GM19372 (cell line): ENCODE measurements at regions not wholly inside any gene's neighbourhood (a gene's known extent, or its start where the extent isn't known, plus 50 kb on each side); places are given as distances from the start of the nearest gene placed in this dataset.
A peak's percentile ranks its signal among the peaks of the same experiment; 100 is the strongest.

Experiments used
- ATAC-seq: cut with Tn5 transposase; IDR thresholded peaks from one replicate; pipeline ENCODE4 v1.9.1; 2021; ENCODE audit warnings: mild to moderate bottlenecking, low read depth, moderate library complexity; ENCODE audit not compliant: unreplicated experiment

DNA sequence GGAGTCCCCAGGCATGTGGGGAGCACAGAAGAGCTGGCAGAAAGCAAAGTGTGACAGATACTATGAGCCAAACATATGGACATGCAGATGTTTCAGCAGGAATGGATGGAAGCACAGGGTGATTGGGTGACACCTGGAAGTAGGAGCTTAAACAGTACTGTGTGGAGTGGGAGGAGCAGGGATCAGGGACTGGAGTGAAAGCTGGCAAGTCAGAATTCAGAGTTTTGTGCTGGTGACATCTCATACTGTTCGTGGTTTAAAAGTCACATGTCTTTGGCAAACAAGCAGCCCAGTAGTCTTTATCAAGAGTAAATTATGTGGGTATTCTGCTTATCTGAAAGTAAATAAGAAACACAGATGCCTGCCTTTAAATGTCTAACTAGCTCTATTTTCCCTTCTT, 408.2 kb downstream of the COG6 start:
- no peak for ATAC-seq

DNA sequence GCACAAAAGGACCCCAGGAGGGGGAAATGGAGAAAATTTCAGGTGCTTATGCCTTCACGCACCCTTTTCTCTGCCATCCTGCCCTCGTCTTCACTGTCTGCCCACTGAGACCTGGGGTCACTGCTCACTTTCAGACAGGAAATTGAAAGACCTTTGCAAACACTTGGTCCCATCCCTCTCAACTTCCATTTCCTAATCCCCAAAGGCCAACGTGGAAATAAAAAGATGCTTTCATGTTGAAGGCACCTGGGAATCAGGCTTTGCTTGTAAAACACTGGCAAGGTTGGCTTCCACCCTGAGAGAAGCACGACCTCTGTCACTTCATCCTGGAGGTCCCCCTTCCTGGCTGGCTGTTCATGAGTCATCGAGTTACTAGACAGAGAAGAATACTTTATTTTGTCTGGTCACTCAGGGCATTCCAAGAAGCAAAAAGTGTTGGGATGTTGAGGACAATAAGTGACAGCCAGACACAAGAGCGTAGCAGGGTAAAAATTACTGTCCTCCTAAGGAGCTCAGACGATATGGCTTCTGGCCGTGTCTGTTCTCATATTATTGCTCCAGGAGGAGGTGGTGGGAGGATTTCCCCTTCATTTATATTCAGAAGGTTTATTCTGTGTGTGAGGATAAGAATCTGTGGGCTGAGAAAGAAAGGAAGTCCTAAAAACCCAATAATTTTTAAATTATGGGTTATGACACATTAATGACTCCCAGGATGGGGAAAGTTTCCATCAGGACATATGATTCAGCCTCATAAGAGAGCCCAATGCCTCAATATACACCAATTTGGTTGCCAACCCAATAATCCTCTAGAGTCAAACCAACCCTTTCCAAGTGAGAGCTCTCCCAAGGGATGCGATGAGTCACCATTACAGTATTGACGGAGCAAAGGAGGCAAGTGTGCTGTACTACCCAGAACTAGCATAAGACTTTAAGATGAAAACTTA, 409.0 kb downstream of the COG6 start:
- no peak for ATAC-seq

DNA sequence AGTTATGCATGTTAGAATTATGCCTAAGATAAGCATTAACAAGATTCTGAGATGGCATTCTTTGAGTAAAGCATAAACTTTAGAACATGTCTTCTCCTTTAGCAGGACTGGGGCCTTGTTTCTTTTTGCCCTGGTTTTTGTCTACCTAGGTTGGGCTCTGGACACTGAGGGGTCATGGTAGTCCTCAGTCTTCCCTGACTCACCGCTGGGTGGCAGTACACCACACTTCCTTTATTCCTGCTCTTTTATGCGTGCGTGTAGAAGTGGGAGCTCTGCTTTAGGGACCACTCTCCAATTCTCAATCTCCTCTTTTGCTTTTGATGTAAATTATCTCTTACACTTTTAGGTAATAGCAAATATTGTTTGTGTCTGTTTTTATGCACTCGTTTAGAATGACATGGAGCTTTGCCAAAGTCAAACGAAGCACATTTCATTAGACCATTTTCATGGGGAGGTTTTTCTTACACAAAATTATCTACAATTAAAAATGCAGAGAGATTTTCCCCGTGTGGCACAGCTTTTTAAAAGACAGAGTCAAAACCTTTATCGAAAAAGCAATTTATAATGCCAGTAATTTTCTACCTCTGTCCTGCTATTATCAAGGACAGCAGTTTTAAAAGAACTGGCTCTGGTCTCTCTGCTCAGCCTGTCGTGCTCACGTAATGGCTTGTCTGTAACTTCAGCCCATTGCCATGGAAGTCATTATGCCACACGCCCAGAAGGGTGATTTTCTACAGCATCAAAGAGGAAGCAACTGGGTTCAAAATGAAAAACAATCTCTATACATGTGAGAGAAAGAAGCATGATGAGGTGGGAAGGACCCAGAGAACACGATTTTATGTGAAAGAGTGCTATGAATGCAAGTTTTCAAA, 413.9 kb downstream of the COG6 start:
- ATAC-seq: peak; percentile 53

DNA sequence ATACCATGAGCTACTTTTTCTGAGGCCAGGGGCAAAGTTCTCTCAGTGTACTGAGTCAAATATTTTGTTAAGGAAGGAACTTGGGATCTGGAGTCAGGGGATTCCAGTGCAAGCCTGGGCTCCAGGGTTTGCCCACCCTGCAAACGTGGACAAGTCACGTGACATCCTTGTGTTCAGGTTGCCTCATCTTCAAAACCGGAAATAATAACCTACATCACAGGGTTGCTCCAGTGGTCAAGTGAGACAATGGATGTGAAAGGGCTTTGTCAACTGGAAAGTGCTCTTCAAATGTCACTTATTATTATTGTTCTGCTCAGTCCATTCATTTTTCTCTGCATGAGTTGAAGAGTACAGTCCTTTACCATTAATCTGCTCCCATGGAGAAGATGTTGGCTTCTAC, 414.9 kb downstream of the COG6 start:
- no peak for ATAC-seq

DNA sequence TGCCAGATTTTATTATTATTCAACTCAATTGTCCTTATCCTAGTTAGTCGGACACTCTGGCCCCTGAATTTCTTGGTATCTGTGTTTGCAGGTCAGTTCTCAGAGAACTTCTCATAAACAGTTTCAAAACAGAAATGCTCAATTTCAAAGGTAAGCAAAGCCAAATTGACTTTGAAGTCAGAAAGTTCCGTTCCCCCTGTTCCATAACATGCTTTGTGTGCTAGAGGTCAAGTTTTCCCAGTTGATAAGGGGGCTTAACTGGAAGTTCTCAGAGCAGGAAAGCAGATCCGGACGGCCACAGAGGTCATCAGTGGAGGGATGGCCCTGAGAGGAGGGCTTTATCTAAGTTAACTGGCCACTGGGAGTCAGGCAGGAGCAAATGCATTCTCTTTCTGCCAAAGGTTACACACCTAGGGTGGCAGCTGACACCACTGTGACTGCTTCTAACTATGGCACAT, 417.2 kb downstream of the COG6 start:
- no peak for ATAC-seq

DNA sequence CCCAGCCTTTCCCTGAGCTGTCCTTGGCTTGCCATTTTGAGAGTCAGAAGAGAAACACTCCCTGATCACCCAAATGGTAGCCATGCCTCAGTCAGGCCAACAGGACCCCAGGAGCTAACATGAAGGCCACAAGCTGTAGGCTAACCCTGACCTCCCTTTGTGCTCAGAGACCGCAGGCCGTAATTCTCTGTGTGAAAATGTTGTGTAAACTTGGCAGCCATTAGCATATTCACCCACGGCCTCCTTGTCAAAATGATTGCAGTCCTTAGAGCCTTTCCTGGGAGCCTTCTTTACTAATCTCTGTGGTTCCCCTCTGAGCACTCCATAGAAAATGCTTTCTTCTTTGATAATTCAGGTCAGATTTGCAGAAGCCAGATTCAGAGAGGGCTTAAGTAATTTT, 418.9 kb downstream of the COG6 start:
- no peak for ATAC-seq

DNA sequence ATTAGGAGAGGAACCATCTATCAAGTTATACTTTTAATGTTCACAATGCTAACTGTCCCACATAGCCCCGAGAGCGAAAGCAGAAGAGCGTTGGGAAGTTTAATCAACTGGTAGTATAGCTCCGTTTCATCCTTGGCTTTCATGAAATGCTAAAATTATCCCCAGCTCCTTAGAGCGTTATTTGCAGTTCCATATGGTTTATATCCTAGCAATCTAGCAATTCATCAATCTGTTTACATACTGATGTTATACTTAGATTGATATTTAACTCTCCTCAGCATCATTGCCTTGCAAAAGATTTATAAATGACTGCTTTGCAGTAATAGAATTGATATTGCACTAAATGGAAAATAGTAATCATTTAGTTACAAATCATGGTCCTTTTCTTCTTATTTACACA, 419.8 kb downstream of the COG6 start:
- ATAC-seq: no peak

DNA sequence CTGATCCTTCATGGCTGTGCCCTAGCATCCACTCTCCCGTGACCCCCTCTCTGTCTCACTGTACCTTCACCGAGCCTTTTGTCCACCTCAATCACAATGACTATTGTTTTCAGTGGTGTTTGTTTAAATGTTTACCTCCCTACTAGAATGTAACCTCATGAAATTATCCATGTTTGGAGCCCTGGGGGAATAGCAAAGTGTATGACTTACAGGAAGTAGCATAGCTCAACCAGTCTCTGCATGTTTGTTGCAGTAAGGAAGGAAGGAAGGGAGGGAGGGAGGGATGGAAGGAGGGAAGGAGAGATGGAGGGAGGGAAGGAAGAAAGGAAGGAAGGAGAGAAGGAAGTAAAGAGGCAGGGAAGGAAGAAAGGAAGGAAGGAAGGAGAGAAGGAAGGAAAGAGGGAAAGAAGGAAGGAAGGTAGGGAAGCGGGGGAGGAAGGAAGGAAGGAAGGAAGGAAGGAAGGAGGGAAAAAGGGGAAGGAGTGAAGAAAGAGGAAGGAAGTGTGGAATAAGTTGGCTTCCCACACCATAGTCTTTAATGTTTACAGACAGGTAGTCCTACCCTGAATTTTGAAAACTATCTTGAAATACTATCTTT, 421.4 kb downstream of the COG6 start:
- ATAC-seq: no peak

DNA sequence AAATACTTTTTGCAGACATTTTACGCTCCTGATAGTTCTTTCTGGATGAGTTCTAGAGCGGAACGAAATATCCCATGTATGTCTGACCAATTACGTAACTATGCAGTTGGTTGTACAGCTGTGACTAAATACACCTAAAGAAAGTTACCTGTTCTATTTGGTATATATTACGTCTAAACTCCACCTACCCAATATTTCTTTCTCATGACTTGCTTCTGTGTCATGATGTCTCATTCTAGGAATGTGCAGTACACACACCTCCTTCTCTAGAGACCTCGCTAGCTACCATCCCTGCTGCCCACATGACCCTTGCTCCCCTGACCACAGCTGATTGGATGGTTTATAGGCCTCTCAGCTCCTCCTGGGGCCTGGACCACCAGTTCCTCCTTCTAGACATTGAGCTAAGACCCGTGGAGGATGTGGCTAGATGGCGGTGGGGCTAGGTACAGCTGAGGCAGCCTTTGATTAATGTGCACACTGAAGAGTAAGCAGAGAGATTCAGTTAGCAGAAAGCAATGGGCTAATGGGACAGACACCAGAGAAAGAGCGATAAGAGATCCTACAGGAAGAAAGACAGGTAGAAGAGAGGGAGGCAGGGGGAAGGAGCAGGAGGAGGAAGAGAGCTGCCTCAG, 422.1 kb downstream of the COG6 start:
- no peak for ATAC-seq

DNA sequence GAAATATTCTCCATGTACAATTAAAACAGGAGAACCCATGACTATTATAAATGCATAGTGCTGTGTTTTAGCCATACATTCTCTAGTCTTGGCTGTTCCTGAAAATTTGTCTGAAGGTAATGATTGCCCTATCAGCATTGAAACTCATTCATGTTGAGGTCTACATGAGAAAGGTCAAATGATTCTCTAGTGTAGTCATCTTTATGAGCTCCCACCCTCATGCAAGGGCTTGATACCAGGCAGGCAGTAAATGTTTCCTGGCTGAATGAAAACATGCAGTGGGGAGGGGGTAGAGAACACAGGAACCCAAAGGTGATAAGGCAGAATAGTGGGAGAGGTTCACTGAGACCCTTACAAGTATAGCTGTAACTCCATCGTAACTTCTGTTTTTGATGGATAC, 424.3 kb downstream of the COG6 start:
- no peak for ATAC-seq

DNA sequence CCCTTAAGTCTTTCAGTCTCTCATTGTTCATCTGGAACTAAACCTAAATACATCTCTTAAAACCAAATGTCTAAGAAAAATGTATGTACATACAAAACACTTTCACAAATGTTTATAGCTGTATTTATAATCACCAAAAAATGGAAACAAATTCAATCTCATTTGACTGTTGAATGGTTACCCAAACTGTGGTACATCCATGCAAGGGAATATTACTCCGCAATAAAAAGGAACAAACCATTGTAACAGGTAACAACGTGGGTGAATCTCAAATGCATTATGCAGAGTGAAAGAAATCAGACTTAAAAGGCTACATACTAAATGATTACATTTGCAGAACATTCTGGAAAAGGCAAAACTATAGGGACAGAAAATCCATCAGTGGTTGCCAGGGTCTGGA, 425.2 kb downstream of the COG6 start:
- no peak for ATAC-seq

DNA sequence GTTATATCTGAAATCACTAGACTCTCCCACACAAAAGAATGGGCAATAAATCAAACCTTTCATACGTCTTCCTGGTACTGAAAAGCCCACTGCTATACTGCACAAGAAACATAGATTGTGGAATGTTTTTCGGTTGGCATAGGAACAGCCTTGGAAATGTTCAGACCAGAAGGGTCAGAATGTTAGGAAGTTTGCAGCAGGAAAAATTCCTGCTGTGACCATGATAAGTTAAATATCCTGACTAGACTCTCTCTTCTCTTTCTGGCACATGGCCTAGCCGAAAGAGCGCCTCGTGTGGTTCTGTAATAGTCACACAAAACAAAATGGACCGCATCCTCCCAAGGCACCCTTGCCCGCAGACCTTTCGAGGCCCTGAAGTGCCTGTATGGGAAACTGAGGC, 427.2 kb downstream of the COG6 start:
- ATAC-seq: no peak

DNA sequence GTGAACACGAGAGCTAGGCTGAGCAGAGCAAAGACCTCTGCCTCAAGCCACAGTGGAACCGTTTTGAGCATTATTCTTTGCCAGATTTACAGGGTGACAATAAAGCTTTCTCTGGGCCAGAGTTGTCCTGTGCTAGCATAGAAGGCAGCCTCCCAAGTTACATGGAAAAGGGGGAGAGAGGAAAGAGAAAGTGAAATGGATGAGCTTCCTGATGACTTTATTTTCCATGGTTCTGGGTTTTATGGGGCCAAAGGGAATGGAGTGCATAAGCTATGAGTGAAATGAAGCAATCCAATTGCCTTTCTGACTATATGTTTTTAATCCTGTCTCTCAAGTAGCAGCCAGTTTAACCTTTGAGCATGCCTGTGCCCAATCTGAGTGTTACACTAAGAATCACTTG, 428.4 kb downstream of the COG6 start:
- no peak for ATAC-seq

DNA sequence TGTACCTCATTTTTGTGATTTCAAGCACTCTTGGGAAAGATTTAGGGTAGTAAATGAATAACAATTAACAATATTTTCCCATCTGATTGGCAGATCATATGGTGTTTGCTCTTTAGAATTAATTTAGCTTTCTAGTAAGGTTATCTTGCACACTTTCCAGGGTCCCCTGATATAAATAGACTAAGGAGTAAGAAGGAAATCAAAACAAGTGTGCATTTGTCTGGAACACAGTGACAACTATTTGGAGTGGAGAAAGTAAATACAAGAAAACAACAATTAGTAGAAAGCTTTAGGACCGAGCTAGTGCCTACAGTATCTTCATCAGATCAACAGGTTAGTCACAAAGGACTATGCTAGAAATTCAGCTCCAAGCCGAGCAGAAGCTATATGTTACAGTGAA, 429.5 kb downstream of the COG6 start:
- no peak for ATAC-seq

DNA sequence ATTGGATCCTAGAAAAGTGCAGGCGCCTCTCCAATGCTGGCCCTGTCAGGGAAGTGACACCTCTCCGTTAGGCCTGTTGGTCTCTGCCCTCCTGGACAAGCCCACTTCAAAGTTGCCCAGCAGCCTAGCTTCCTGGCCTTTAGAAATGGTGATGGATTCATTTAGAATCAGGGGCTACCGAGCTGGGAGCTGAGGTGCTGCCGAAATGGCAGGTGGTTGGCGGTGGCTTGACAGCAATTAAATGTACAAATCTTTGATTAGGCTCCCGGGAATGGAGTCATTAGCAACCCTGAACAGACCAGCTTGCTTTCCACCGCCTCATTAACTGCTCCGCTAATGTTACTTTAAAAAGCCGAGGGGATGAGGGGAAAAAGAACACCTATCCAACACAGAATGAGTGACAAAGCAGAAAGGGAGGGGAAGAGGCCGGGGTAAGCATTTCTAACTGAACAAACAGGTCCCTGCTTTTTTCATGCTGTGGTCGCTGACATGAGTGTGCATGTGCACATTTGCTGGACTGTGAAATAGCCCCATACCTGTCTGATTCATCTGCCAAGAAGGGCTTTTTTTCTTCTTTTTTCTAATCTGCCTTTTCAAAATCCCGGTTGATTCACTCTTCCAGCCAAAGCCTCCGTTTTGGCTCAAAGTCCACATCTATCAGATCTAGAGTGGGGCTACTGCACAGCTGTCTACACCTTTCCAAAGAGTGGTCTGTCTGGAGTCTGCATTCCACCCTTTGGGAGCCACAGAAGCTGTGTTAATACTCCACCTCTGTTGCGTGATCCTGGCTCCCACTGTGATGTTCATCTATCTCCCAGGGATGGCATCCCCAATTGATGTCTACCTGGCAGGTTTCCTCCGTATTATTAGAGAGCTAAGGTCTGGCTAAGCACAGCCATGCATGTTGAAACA, 431.9 kb downstream of the COG6 start:
- ATAC-seq: no peak

DNA sequence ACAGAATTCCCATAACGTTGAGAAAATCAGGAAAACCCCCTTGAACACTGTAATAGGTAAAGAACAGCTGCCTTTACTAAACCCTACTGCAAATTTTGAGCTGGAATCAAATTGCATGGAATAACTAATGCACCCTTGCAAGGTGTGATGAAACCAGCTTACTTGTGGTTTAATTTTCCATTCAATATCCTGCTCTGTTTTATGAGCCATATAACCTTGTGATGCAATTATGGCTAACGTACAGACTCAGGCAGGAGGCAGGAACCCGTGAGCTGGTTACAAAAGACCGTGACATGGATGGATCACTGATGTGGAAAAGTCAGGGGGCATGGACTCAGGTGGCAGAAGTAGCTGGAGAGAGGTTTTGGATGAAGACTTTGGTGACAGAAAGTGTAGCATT, 438.6 kb downstream of the COG6 start:
- no peak for ATAC-seq

DNA sequence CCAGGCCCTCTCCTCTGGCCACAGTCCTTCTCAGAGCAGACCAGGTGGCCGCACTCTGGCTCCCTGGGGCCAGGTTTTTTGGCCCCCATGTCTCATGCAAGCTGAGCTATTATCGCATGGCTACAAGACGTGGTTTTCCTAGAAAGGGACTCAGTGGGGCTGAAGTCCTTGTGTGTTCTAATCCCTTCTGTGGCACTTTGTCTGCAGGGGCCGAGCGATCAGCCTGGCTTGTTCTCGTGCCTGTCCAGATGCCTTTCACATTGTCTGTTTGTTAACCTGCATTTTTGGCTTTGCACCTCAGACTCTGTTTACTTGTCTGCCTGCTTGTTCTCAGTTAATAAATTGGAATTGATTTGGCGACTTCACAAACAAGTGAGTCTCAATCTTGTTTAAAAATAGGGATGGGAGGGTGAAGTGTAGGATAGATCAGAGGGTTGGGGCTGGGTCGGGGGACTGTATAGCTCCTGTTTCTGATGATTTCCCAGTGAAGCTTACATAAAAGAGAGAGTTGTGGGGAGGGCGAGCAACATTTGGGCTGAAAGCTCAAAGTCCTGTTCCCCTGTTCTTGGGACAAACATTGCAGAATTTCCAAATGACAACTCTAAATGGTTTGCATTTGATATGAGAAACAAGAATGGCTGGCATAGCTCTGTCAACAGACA, 440.4 kb downstream of the COG6 start:
- ATAC-seq: no peak

DNA sequence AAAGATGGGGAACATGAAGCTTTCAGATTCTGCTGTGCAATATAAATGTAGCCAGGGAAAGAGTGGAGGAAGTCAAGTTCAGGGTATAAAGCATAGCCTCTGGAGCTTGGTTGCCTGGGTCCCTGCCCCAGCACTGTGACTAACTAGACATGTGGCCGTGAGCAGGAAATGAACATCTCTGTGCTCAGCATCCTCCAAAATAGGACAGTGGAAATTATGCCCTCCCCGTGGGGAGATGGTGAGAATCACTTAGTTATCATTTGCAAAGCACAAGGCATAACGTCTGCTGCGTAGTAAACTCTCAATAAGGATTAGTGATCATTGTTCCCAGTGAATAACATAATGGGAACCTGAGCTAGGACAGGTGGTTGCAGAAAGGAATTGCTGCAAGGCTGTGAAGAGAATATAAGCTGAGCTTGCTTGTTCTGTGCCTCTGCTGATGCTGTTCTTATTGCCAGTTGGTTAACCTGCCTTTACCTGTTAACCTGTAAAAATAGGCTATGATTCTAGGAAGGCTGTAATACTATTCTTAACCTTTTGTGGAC, 441.0 kb downstream of the COG6 start:
- ATAC-seq: no peak

DNA sequence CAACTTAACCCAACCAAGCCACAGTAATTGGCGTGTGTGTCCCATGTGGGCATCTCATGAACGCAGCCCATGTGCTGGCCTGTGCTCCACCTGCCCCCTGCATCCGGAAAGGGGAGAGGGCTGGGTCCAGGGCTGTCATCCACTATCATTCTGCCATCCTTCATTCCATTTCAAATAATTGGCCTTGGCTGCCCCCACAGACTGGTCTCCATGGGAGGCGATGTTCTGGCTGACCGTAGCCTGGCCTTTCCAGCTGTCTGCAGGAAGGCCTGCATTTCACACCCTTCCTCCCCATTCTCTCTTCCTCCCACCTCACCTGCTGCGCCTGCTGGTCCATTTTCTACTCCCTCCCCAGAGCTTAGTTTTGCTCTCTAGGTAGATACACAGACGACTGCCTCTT, 442.8 kb downstream of the COG6 start:
- ATAC-seq: no peak
